ENCODE measurements at regions not wholly inside any gene's neighbourhood (a gene's known extent, or its start where the extent isn't known, plus 50 kb on each side); places are given as distances from the start of the nearest gene placed in this dataset.

- DNase-seq (ENCODE audit: low spot score), result no peak
Measured at GRCh38 chrX:128310912-128311311, 258.7 kb upstream of the ACTRT1 start.

GRCh38 chrX:128309311-128309710, 257.1 kb upstream of the ACTRT1 start:
- DNase-seq (ENCODE audit: low spot score), result no peak

GRCh38 chrX:128294198-128294597, 242.0 kb upstream of the ACTRT1 start:
- DNase-seq (ENCODE audit: low spot score), result no peak

GRCh38 chrX:128287693-128288092, 235.5 kb upstream of the ACTRT1 start:
- no peak for DNase-seq (ENCODE audit: low spot score)

GRCh38 chrX:128250621-128251020, 198.4 kb upstream of the ACTRT1 start:
- DNase-seq (ENCODE audit: low spot score), result no peak

GRCh38 chrX:128216364-128216763, 164.2 kb upstream of the ACTRT1 start:
- DNase-seq (ENCODE audit: low spot score), result no peak

- DNase-seq (ENCODE audit: low spot score), result no peak
Measured at GRCh38 chrX:128165884-128166408, 113.7 kb upstream of the ACTRT1 start.

GRCh38 chrX:128156204-128156603, 104.0 kb upstream of the ACTRT1 start:
- DNase-seq (ENCODE audit: low spot score), result no peak

- DNase-seq (ENCODE audit: low spot score), result no peak
Measured at GRCh38 chrX:128142745-128143144, 90.5 kb upstream of the ACTRT1 start.

GRCh38 chrX:128106630-128107029, 54.4 kb upstream of the ACTRT1 start:
- DNase-seq (ENCODE audit: low spot score), result no peak

- DNase-seq (ENCODE audit: low spot score), result no peak
Measured at GRCh38 chrX:128105659-128106058, 53.5 kb upstream of the ACTRT1 start.
